BLaER1 (cell line): ENCODE measurements at regions not wholly inside any gene's neighbourhood (a gene's known extent, or its start where the extent isn't known, plus 50 kb on each side); places are given as distances from the start of the nearest gene placed in this dataset.
"Not testable (repeated sequence)": the region's sequence is repeated elsewhere in the genome, so short reads cannot be mapped to it uniquely, and the experiment has no call there.

Source experiments
- H3K27ac ChIP-seq: shearing (Covaris generic); formaldehyde crosslinking; 2 replicates; pipeline ENCODE4 v1.8.1; 2022
- H3K27me3 ChIP-seq: shearing (Covaris generic); formaldehyde crosslinking; 2 replicates; pipeline ENCODE4 v1.8.1; 2022
- H3K36me3 ChIP-seq: shearing (Covaris generic); formaldehyde crosslinking; 2 replicates; pipeline ENCODE4 v1.8.1; 2022
- H3K4me1 ChIP-seq: shearing (Covaris generic); formaldehyde crosslinking; 2 replicates; pipeline ENCODE4 v1.8.1; 2022
- H3K4me2 ChIP-seq: shearing (Covaris generic); formaldehyde crosslinking; 2 replicates; pipeline ENCODE4 v1.8.1; 2022
- H3K4me3 ChIP-seq: shearing (Covaris generic); formaldehyde crosslinking; 2 replicates; pipeline ENCODE4 v1.8.1; 2022
- H3K9ac ChIP-seq: shearing (Covaris generic); formaldehyde crosslinking; 2 replicates; pipeline ENCODE4 v1.8.1; 2022
- H3K9me3 ChIP-seq: shearing (Covaris generic); formaldehyde crosslinking; 2 replicates; pipeline ENCODE4 v1.8.1; 2022
- H4K20me1 ChIP-seq: shearing (Covaris generic); formaldehyde crosslinking; 2 replicates; pipeline ENCODE4 v1.8.1; 2022
- Cebpa-rat ChIP-seq: shearing (Covaris generic); IDR thresholded peaks from 2 replicates; pipeline ENCODE4 v1.8.1; 2022

DNA sequence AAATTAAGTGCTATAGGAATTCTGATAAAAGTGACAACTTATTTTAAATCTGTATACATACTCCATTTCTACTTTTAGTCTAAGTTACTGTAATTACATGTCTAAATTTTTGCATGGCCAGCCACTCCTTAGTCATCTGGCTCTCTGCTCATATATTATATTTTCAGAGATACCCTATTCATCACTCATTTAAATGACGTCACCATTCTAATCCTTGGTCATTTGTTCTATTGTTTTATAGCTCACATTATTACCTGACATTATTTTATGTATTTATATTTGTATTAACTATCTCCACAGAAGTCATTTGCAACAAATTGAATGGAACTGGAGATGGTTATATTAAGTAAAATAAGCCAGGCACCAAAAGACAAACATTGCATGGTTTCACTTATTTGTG lies 179.6 kb upstream of the CXorf51A start:
- Histone ChIP-seq H3K27me3 (peaks cover 25% of the 10 kb centered on the region), H3K4me1 (no peaks in the 10 kb centered on the region), H3K4me3 (no peak overlapping the region), H3K36me3 (no peaks in the 10 kb centered on the region), H3K9ac (no peak overlapping the region), H3K4me2 (no peak overlapping the region), H4K20me1 (no peaks in the 10 kb centered on the region), H3K27ac (no peak overlapping the region), H3K9me3 (no peaks in the 10 kb centered on the region)
- no peak for TF ChIP-seq Cebpa-rat

- Histone ChIP-seq H3K9me3 (no peaks in the 10 kb centered on the region), H3K4me1 (no peaks in the 10 kb centered on the region), H3K4me3 (no peak overlapping the region), H3K9ac (no peak overlapping the region), H4K20me1 (no peaks in the 10 kb centered on the region), H3K36me3 (no peaks in the 10 kb centered on the region), H3K4me2 (no peak overlapping the region), H3K27ac (no peak overlapping the region), H3K27me3 (peaks cover 47% of the 10 kb centered on the region)
- no peak for TF ChIP-seq Cebpa-rat
These were observed 158.7 kb upstream of the CXorf51A start for GRCh38 chrX:146973283-146973682.

DNA sequence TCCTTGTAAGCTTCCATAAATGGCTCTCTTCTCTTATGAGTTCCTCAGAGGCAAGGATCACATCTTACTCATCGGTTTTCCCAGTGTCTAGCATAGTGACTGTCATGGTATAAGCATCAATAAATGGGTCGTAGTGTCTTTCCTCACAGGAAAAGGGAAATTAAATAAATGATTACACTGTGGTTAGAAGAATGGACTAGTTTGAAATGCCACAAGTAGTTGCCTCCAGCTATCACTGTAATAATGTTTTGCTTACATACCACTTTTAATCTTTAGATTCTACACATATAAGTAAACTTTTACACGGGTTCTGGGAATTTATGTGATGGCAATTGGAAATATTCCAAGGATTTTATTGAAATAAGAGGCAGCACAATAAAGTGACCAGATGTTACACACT lies 152.8 kb upstream of the CXorf51A start:
- H3K27me3 ChIP-seq: peaks cover 64% of the 10 kb centered on the region
- no peaks in the 10 kb centered on the region for H3K36me3 ChIP-seq
- no peak overlapping the region for H3K9ac ChIP-seq
- no peaks in the 10 kb centered on the region for H3K4me1 ChIP-seq
- no peak overlapping the region for H3K4me3 ChIP-seq
- no peak overlapping the region for H3K27ac ChIP-seq
- TF ChIP-seq Cebpa-rat: no peak
- H3K9me3 ChIP-seq: no peaks in the 10 kb centered on the region
- no peak overlapping the region for H3K4me2 ChIP-seq
- no peaks in the 10 kb centered on the region for H4K20me1 ChIP-seq

DNA sequence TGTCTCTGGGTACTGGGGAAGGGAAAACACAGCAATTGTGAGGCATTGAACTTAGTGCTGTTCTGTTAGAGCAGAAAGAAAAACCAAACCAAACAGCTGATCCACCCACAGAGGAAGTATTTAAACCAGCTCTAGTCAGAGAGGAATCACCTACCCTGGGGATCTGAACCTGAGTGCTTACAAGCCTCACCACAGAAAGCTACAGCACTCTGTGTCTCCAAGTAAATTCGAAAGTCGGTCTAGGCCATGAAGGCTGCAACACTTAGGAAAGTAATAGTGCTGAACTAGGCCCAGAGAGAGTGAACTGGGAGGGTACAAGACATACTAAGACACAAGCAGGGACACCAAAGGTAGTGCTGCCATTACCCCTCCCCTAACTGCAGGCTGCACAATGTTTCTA lies 142.2 kb upstream of the CXorf51A start:
- Histone ChIP-seq H3K27me3 (peaks cover 67% of the 10 kb centered on the region), H4K20me1 (no peaks in the 10 kb centered on the region), H3K4me1 (no peaks in the 10 kb centered on the region), H3K4me2 (no peak overlapping the region), H3K9ac (no peak overlapping the region), H3K9me3 (peaks cover 17% of the 10 kb centered on the region; the same call in 1 of the 2 replicates), H3K4me3 (no peak overlapping the region), H3K36me3 (no peaks in the 10 kb centered on the region), H3K27ac (no peak overlapping the region)
- no peak for TF ChIP-seq Cebpa-rat

- no peak overlapping the region for H3K9ac ChIP-seq
- no peak overlapping the region for H3K4me2 ChIP-seq
- peaks cover 39% of the 10 kb centered on the region for H3K27me3 ChIP-seq
- H3K36me3 ChIP-seq: no peaks in the 10 kb centered on the region
- no peak overlapping the region for H3K4me3 ChIP-seq
- no peaks in the 10 kb centered on the region for H3K4me1 ChIP-seq
- H3K27ac ChIP-seq: no peak overlapping the region
- no peak for TF ChIP-seq Cebpa-rat
- no peaks in the 10 kb centered on the region for H4K20me1 ChIP-seq
- no peaks in the 10 kb centered on the region; the same call in 1 of the 2 replicates for H3K9me3 ChIP-seq
These were observed 119.7 kb upstream of the CXorf51A start for GRCh38 chrX:146934256-146934655.

DNA sequence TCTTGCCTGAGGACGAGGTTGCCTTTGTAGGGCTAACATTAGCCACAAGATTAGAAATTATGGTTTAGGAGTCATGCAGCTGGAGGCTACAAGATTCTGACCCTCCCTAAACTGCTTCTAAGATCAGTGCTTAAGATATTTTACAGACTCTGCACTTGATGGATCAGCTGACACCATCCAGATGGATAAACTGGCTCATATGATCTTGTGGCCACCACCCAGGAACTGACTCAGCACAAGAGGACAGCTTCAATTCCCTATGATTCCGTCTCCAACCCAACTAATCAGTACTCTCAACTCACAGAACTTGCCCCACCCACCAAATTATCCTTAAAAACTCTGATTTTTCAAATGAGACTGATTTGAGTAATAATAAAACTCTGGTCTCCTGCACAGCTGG lies 118.5 kb upstream of the CXorf51A start:
- H3K9me3 ChIP-seq, H3K4me3 ChIP-seq, H4K20me1 ChIP-seq, H3K4me2 ChIP-seq, H3K36me3 ChIP-seq, H3K9ac ChIP-seq, H3K27ac ChIP-seq, H3K4me1 ChIP-seq: not testable (repeated sequence)
- peaks cover 50% of the 10 kb centered on the region for H3K27me3 ChIP-seq

DNA sequence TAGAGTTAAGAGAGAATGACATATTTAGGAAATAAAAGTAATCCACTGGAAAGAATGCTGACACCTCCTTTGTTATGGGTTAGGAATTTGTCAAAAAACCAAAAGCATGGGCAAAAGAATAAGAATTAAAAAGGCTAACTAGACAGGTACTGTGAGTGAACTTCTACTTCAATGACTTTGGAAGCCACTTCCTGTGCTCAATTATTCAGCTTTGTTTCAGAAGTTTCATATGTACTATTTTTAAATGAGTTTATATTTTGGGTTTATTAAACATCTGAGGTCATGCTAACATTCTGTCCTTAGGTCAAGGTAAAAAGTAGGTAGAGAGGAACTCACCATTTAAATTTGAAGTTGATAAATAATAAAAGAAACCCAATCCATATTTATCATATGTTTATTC lies 106.7 kb upstream of the CXorf51A start:
- no peaks in the 10 kb centered on the region for H3K9me3 ChIP-seq
- TF ChIP-seq Cebpa-rat: no peak
- no peak overlapping the region for H3K9ac ChIP-seq
- peaks cover 19% of the 10 kb centered on the region for H3K27me3 ChIP-seq
- no peak overlapping the region for H3K4me2 ChIP-seq
- no peak overlapping the region for H3K4me3 ChIP-seq
- H3K27ac ChIP-seq: no peak overlapping the region
- H3K36me3 ChIP-seq: no peaks in the 10 kb centered on the region
- no peaks in the 10 kb centered on the region for H4K20me1 ChIP-seq
- H3K4me1 ChIP-seq: no peaks in the 10 kb centered on the region

DNA sequence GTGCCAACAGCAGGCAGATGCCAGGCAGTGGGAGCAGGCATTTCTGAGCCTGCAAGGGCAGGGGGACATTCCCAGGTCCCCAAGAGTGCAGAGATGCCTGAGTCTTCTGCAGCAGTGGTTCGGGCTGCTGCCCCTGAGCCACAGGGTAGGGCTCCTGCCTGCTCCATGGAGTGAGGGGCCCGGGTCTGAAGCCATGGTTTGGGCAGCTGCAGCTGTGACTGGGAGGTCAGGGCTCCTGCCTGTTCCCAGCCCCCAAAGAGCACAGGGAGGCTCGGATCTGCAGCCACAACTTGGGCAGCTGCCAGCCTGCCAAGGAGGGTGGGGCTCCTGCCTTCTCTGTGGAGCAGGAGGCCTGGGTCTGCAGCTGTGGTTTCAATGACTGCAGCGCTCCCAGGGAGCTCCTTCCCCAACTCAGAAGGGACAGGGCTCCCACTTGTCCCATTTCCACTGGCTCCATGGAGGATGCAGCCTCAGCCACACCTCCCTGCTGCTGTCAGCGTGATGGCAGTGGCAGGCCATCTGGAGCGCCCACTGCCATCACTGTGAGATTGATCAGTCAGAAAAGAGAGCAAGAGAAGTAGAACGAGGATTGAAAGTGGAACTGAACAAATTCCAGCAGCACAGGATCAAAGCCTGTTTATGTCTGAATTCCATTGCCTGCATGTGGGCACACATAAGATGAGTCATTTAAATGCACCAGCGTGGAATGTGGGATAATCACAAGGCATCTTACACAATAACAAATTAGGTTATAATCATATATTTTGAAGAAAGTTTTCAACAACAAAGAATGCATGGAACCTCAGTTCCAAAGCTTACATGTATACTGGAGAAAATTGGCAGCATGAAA lies 93.1 kb upstream of the CXorf51A start:
- no peak overlapping the region for H3K4me3 ChIP-seq
- H3K4me2 ChIP-seq: no peak overlapping the region
- TF ChIP-seq Cebpa-rat: no peak
- peaks cover 22% of the 10 kb centered on the region for H3K9me3 ChIP-seq
- H3K4me1 ChIP-seq: no peaks in the 10 kb centered on the region
- no peak overlapping the region for H3K27ac ChIP-seq
- no peaks in the 10 kb centered on the region for H3K36me3 ChIP-seq
- H3K27me3 ChIP-seq: peaks cover 55% of the 10 kb centered on the region
- no peaks in the 10 kb centered on the region for H4K20me1 ChIP-seq
- no peak overlapping the region for H3K9ac ChIP-seq

DNA sequence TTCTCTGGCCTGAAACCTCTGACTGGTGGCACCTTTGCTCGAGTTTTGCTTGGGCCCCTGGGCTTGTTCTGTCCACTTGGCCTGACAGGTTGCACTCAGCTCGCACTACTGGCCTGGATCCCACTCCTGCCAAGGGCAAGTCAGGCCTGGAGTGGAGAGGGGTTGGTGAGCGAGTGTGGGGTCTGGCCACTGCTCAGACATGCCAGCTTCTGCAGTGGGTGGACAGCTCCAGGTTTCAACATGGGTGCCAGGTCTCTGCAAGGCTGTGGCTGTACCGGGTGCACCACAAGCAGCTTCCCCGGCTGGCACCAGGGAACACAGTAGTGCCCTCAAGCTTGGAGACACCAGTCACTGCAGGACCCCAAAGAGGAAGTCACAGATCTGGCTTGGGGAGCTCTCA lies 91.6 kb upstream of the CXorf51A start:
- H4K20me1 ChIP-seq: no peaks in the 10 kb centered on the region
- H3K27ac ChIP-seq: no peak overlapping the region
- no peak overlapping the region for H3K4me2 ChIP-seq
- no peaks in the 10 kb centered on the region for H3K4me1 ChIP-seq
- peaks cover 22% of the 10 kb centered on the region for H3K9me3 ChIP-seq
- peaks cover 44% of the 10 kb centered on the region for H3K27me3 ChIP-seq
- no peak for TF ChIP-seq Cebpa-rat
- no peak overlapping the region for H3K4me3 ChIP-seq
- no peaks in the 10 kb centered on the region for H3K36me3 ChIP-seq
- H3K9ac ChIP-seq: no peak overlapping the region

GRCh38 chrX:146887020-146887419 lies 72.5 kb upstream of the CXorf51A start:
- Histone ChIP-seq H4K20me1 (no peaks in the 10 kb centered on the region), H3K9ac (no peak overlapping the region), H3K27me3 (peaks cover 63% of the 10 kb centered on the region), H3K27ac (no peak overlapping the region), H3K4me1 (no peaks in the 10 kb centered on the region), H3K9me3 (no peaks in the 10 kb centered on the region), H3K4me3 (no peak overlapping the region), H3K36me3 (no peaks in the 10 kb centered on the region), H3K4me2 (no peak overlapping the region)
- no peak for TF ChIP-seq Cebpa-rat
